GM12878 (cell line): ENCODE measurements at regions not wholly inside any gene's neighbourhood (a gene's known extent, or its start where the extent isn't known, plus 50 kb on each side); places are given as distances from the start of the nearest gene placed in this dataset.

Experiments used
- ATAC-seq: fragments of 200-7000 bp; cut with Tn5 transposase; 3 replicates; pipeline ENCODE4 v1.9.1; 2020; ENCODE audit warnings: mild to moderate bottlenecking, moderate library complexity
- BruUV-seq: library from RNA; stranded (reverse); fragments of 400-500 nt; replicated peaks from 2 replicates; lab custom pipeline; 2021; lab: Mats Ljungman, UMichigan
- CTCF ChIA-PET: fragments of 300-600 bp; sonication (Branson Sonifier 250); formaldehyde crosslinking; extraction: SDS; loops from one replicate; lab custom pipeline; 2021; ENCODE audit warnings: inconsistent platforms; lab: Yijun Ruan, JAX
- POLR2A ChIA-PET: fragments of 350-600 bp; formaldehyde crosslinking; extraction: SDS; loops from one replicate; lab custom pipeline; 2021; ENCODE audit warnings: inconsistent platforms; lab: Charles Lee
- RAD21 ChIA-PET: fragments of 300-600 bp; sonication (Branson Sonifier 250); formaldehyde crosslinking; loops from one replicate; lab custom pipeline; 2023; ENCODE audit warnings: antibody characterized with exemption; ENCODE audit not compliant: unreplicated experiment; lab: Charles Lee
- SMC1A ChIA-PET: fragments of 300-600 bp; sonication (Branson Sonifier 250); formaldehyde crosslinking; loops from one replicate; lab custom pipeline; 2023; ENCODE audit not compliant: unreplicated experiment, uncharacterized antibody; lab: Charles Lee
- DNase-seq: peaks from one replicate; pipeline ENCODE4 v3.0.0-alpha.2; 2011; ENCODE audit warnings: low read depth, low spot score
- FAIRE-seq: peaks from 3 replicates; lab custom pipeline; 2011; peaks lifted over from hg19 to GRCh38; lab: Jason Lieb, UNC
- H2AFZ ChIP-seq: 2 replicates; pipeline ENCODE4 v1.6.0; 2011; ENCODE audit warnings: low read depth, low read length, control low read depth; ENCODE audit not compliant: control insufficient read depth
- H3K27ac ChIP-seq: 2 replicates; pipeline ENCODE4 v1.5.1; 2011; ENCODE audit warnings: control low read depth; ENCODE audit not compliant: control insufficient read depth, insufficient read depth
- H3K27me3 ChIP-seq, 2 experiments: replicated peaks in 1 of 2; 2 replicates each; pipeline versions ENCODE4 v1.6.0 to v1.6.1; 2011; ENCODE audit warnings: low read length in 1 of 2; ENCODE audit not compliant: control insufficient read depth in 2 of 2, insufficient read depth in 2 of 2
- H3K36me3 ChIP-seq, 2 experiments: 2 replicates each; pipeline ENCODE4 v1.5.1; 2011; ENCODE audit warnings: low read length in 1 of 2; ENCODE audit not compliant: control insufficient read depth in 2 of 2, insufficient read depth in 2 of 2
- H3K4me1 ChIP-seq: 2 replicates; pipeline ENCODE4 v1.6.1; 2011; ENCODE audit warnings: mild to moderate bottlenecking, low read length, moderate library complexity, mixed read lengths; ENCODE audit not compliant: control insufficient read depth, insufficient read depth
- H3K4me2 ChIP-seq: 2 replicates; pipeline ENCODE4 v1.6.0; 2011; ENCODE audit warnings: control low read depth; ENCODE audit not compliant: control insufficient read depth, insufficient read depth
- H3K4me3 ChIP-seq: fragments of 200-600 bp; sonication (generic); 2 replicates; pipeline ENCODE4 v1.5.1; 2016
- H3K79me2 ChIP-seq: 2 replicates; pipeline ENCODE4 v1.6.0; 2011; ENCODE audit warnings: low read length; ENCODE audit not compliant: control insufficient read depth, insufficient read depth
- H3K9ac ChIP-seq: 2 replicates; pipeline ENCODE4 v1.8.0; 2011; ENCODE audit warnings: low read length, control low read depth, mixed read lengths; ENCODE audit not compliant: control insufficient read depth, insufficient read depth
- H3K9me3 ChIP-seq: replicated peaks from 3 replicates; pipeline ENCODE4 v1.5.1; 2011; ENCODE audit warnings: mild to moderate bottlenecking, low read length; ENCODE audit not compliant: control insufficient read depth, insufficient read depth
- H4K20me1 ChIP-seq: 2 replicates; pipeline ENCODE4 v1.6.0; 2011; ENCODE audit not compliant: control insufficient read depth, insufficient read depth
- ASH2L ChIP-seq: fragments of 300-600, 200-600 bp; sonication (generic); IDR thresholded peaks from 2 replicates; pipeline ENCODE4 v1.6.1; 2017; ENCODE audit warnings: low read depth, mild to moderate bottlenecking, borderline replicate concordance
- BACH1 ChIP-seq: fragments of 450-650 bp; IDR thresholded peaks from 2 replicates; pipeline ENCODE4 v1.6.1; 2017; ENCODE audit warnings: mild to moderate bottlenecking, borderline replicate concordance
- KLF5 ChIP-seq: fragments of 450-650 bp; IDR thresholded peaks from 2 replicates; pipeline ENCODE4 v1.6.1; 2014; ENCODE audit warnings: mild to moderate bottlenecking; ENCODE audit not compliant: partially characterized antibody
- NFIC ChIP-seq: IDR thresholded peaks from 2 replicates; pipeline ENCODE4 v1.6.1; 2012; ENCODE audit warnings: low read depth, mild to moderate bottlenecking, inconsistent platforms, low read length, moderate library complexity
- NFXL1 ChIP-seq: fragments of 450-650 bp; IDR thresholded peaks from 2 replicates; pipeline ENCODE4 v1.6.1; 2017; ENCODE audit warnings: antibody characterized with exemption, mild to moderate bottlenecking, borderline replicate concordance
- SIX5 ChIP-seq: IDR thresholded peaks from 2 replicates; pipeline ENCODE4 v1.6.1; 2011; ENCODE audit warnings: mild to moderate bottlenecking, low read depth, low read length, moderate library complexity; ENCODE audit not compliant: severe bottlenecking
- SREBF1 ChIP-seq: IDR thresholded peaks from 2 replicates; pipeline ENCODE4 v1.6.1; 2012; ENCODE audit warnings: mild to moderate bottlenecking, low read length
- SRF ChIP-seq, 2 experiments: IDR thresholded peaks; 2 replicates each; pipeline ENCODE4 v1.6.1; 2011; ENCODE audit warnings: low read depth in 2 of 2, low read length in 2 of 2, mild to moderate bottlenecking in 1 of 2, moderate library complexity in 1 of 2
- TCF3 ChIP-seq: IDR thresholded peaks from 2 replicates; pipeline ENCODE4 v1.6.1; 2012; ENCODE audit warnings: low read depth, mild to moderate bottlenecking, low read length, borderline replicate concordance; ENCODE audit not compliant: insufficient read depth
- WGBS: methylation state at CpG from one replicate; pipeline ENCODE4 v1.1.6; 2016; ENCODE audit warnings: low lambda C conversion rate; ENCODE audit not compliant: insufficient replicate concordance, insufficient coverage; ENCODE audit errors: missing lambda C conversion rate; 5-methylcytosine and 5-hydroxymethylcytosine counted together
- in situ Hi-C: fragments of 300-500 bp; cut with MboI; formaldehyde crosslinking; loops from 9 replicates; pipeline ENCODE4 v1.14.3; 2018; ENCODE audit warnings: mixed read lengths
- intact Hi-C: fragments of 100-400 bp; cut with micrococcal nuclease; formaldehyde crosslinking; loops from one replicate; pipeline ENCODE4 v1.14.2; 2022; ENCODE audit not compliant: unreplicated experiment
- TF ChIP-seq, protein P1 (sequence below): fragments of 450-650 bp; conservative IDR thresholded peaks from 2 replicates; pipeline ENCODE4 v1.6.1; 2017; ENCODE audit warnings: mild to moderate bottlenecking, moderate library complexity
- TF ChIP-seq, protein P2 (sequence below): fragments of 450-650 bp; IDR thresholded peaks from 2 replicates; pipeline ENCODE4 v1.6.1; 2017; ENCODE audit warnings: mild to moderate bottlenecking, low read depth, inconsistent platforms; ENCODE audit not compliant: poor library complexity, severe bottlenecking
- TF ChIP-seq, protein P3 (sequence below): IDR thresholded peaks from 2 replicates; pipeline ENCODE4 v1.6.1; 2012; ENCODE audit warnings: low read length, inconsistent platforms

- TF ChIP-seq BACH1 (no peak), TCF3 (no peak), ASH2L (no peak), NFIC (no peak)
Observed at GRCh38 chr21:41596241-41596925, 88.4 kb upstream of the TMPRSS2 start (continued).

DNA sequence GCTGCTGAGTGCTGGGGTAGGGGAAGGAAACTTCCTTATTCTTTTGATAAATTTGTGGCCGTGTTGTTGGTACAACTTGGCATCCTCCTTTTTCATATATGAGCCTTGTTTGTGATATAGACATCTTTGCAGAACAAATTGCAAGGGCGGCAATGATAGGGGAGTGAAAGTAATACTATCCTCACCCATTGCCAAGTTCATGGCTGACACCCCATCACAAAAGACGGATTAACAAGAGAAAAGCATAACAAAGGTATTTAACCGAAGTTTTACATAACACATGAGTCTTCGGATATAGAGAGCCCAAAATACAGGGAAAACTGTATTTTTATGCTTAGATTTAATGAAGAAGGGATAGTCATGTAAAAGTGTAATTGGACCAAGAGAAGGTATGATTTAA, 86.3 kb upstream of the TMPRSS2 start:
- Histone ChIP-seq H3K4me2 (no peak overlapping the region), H3K9me3 (no peaks in the 10 kb centered on the region; the same call in 2 of the 3 replicates), H4K20me1 (no peaks in the 10 kb centered on the region), H3K4me3 (no peak overlapping the region), H3K36me3 (no peaks in the 10 kb centered on the region), H3K9ac (no peak overlapping the region), H3K79me2 (no peaks in the 10 kb centered on the region), H3K4me1 (no peaks in the 10 kb centered on the region), H3K27ac (no peak overlapping the region), H3K27me3 (no peaks in the 10 kb centered on the region; a peak in 1 of 4 replicates), H2AFZ (no peak overlapping the region)
- intact Hi-C loops = no loop called here
- ChIA-PET SMC1A (no interaction called here), RAD21 (no interaction called here), POLR2A (no interaction called here), CTCF (interaction anchor here (1.0 kb wide), 1 partner anchor 222 kb away, joined by 4 read pairs; no protein-coding TSS in a partner anchor)
- no TSS peak for BruUV-seq
- ATAC-seq (no peak), DNase-seq (no peak), FAIRE-seq (no peak)
- in situ Hi-C loops = no loop called here
- TF ChIP-seq, protein P1, sequence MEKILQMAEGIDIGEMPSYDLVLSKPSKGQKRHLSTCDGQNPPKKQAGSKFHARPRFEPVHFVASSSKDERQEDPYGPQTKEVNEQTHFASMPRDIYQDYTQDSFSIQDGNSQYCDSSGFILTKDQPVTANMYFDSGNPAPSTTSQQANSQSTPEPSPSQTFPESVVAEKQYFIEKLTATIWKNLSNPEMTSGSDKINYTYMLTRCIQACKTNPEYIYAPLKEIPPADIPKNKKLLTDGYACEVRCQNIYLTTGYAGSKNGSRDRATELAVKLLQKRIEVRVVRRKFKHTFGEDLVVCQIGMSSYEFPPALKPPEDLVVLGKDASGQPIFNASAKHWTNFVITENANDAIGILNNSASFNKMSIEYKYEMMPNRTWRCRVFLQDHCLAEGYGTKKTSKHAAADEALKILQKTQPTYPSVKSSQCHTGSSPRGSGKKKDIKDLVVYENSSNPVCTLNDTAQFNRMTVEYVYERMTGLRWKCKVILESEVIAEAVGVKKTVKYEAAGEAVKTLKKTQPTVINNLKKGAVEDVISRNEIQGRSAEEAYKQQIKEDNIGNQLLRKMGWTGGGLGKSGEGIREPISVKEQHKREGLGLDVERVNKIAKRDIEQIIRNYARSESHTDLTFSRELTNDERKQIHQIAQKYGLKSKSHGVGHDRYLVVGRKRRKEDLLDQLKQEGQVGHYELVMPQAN = no peak
- TF ChIP-seq SREBF1 (no peak), SIX5 (no peak), KLF5 (no peak), SRF (IDR thresholded peaks at IDR 0.05; ENCODE audit: low read depth in 2 of 2, low read length in 2 of 2) (no peak), NFXL1 (no peak)
- TF ChIP-seq, protein P2, sequence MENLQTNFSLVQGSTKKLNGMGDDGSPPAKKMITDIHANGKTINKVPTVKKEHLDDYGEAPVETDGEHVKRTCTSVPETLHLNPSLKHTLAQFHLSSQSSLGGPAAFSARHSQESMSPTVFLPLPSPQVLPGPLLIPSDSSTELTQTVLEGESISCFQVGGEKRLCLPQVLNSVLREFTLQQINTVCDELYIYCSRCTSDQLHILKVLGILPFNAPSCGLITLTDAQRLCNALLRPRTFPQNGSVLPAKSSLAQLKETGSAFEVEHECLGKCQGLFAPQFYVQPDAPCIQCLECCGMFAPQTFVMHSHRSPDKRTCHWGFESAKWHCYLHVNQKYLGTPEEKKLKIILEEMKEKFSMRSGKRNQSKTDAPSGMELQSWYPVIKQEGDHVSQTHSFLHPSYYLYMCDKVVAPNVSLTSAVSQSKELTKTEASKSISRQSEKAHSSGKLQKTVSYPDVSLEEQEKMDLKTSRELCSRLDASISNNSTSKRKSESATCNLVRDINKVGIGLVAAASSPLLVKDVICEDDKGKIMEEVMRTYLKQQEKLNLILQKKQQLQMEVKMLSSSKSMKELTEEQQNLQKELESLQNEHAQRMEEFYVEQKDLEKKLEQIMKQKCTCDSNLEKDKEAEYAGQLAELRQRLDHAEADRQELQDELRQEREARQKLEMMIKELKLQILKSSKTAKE = no peak
- TF ChIP-seq, protein P3, sequence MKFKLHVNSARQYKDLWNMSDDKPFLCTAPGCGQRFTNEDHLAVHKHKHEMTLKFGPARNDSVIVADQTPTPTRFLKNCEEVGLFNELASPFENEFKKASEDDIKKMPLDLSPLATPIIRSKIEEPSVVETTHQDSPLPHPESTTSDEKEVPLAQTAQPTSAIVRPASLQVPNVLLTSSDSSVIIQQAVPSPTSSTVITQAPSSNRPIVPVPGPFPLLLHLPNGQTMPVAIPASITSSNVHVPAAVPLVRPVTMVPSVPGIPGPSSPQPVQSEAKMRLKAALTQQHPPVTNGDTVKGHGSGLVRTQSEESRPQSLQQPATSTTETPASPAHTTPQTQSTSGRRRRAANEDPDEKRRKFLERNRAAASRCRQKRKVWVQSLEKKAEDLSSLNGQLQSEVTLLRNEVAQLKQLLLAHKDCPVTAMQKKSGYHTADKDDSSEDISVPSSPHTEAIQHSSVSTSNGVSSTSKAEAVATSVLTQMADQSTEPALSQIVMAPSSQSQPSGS = no peak
- 16% methylated on average over 5 of the region's 5 CpGs for WGBS
